ENCODE measurements at regions not wholly inside any gene's neighbourhood (a gene's known extent, or its start where the extent isn't known, plus 50 kb on each side); places are given as distances from the start of the nearest gene placed in this dataset.
A peak's percentile ranks its signal among the peaks of the same experiment; 100 is the strongest.
"Not testable (repeated sequence)": the region's sequence is repeated elsewhere in the genome, so short reads cannot be mapped to it uniquely, and the experiment has no call there.

- peak; percentile 69 for DNase-seq
These were observed 130.3 kb upstream of the BTN3A2 start for GRCh38 chr6:26234421-26235301.

DNA sequence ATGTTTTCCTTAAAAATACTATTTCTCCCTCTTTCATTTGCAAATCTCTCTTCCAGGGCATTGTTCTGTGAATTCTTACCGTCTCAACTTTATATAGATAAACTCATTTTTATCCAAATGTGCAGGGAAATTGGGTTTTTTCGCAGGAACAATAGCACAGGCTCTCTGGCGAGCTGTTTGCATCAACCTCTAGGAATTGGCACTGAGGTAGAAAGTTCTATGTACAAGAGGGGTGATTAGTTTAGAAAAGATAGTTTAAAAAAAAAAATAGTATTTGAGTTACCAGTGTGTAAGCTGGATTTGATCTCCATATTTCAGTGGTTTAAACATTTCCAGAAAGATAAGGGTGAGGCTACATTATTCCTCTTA lies 129.7 kb upstream of the BTN3A2 start:
- DNase-seq, result no peak

DNA sequence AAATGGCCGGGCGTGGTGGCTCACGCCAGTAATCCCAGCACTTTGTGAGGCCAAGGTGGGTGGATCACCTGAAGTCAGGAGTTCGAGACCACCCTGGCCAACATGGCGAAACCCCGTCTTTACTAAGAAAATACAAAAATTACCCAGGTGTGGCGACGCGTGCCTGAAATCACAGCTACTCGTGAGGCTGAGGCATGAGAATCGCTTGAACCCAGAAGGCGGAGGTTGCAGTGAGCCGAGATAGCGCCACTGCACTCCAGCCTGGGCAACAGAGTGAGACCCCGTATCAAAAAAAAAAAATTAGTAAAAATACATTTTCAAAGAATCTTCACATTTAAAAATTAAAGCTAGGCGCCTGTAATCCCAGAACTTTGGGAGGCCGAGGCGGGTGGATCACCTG lies 125.6 kb upstream of the BTN3A2 start:
- DNase-seq, result not testable (repeated sequence)

- DNase-seq, result peak; percentile 13
These were observed 124.6 kb upstream of the BTN3A2 start for GRCh38 chr6:26240157-26241032.

GRCh38 chr6:26241033-26241895 lies 123.7 kb upstream of the BTN3A2 start:
- DNase-seq, result no peak

DNA sequence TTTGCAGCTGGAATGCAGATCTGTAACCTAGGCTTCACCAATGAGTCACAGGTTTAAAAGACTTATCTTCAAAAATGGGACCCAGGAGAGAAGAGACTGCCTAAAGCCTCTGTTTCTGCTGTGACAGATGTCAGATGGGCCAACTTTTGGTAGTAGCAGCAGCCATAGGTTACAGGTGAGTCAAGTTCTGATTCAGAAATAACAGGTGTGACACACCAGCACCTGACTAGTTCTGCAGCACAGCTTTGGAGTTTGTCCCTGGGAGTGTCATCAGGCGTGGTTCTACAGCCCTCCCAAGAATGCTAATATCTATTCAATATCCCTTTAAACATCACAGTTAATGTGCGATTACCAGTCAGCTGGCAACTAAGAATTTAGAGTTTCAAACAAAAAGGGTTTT lies 121.9 kb upstream of the BTN3A2 start:
- DNase-seq, result no peak

DNA sequence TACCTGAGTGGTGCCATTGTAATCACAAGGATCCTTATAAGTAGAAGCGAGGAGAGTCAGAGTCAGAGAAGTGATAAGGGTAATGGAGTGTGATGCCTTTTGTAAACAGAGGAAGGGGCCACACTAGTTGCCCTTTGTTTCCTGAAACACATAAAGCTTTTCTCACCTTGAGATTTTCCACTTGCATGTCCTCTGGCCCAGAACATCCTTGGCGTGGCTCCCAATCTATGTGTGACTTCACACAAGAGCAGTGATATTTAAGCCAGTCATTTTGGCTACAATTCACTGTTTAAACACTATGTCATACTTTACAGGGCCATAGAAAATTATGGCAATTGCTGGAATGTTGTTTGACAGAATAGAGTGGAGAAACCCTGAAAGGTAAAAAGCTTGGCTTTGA lies 121.2 kb upstream of the BTN3A2 start:
- DNase-seq, result no peak

DNA sequence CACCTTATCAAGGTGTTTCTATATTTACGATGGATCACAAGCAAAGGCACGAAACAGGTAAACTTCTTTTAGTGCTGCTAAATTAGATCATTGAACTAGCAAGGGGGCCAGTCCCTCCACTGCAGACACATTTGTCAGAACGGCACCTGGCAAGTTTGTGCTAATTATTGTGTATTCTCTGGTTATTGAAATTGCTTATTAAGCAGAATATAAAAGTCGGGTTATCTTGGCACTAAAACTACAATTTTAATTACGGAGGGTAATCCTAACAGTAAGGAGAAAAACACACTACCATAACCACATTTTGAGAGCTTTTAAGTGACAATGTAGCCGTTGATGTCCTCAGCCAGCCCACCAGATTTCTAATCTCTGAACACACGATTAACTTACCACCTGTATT lies 118.9 kb upstream of the BTN3A2 start:
- DNase-seq, result no peak

- DNase-seq, result no peak
These were observed 118.4 kb upstream of the BTN3A2 start for GRCh38 chr6:26246553-26246952.

DNA sequence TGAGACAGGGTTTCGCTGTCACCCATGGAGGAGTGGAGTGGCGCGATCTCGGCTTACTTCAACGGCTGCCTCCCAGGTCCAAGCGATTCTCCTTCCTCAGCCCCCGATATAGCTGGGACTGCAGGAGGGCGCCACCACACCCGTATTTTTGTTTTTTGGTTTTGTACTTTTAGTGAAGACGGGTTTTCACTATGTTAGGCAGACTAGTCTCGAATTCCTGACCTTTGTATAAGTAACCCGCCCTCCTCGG lies 115.4 kb upstream of the BTN3A2 start:
- DNase-seq, result peak; percentile 59

GRCh38 chr6:26249957-26250697 lies 114.9 kb upstream of the BTN3A2 start:
- peak; percentile 84 for DNase-seq

DNA sequence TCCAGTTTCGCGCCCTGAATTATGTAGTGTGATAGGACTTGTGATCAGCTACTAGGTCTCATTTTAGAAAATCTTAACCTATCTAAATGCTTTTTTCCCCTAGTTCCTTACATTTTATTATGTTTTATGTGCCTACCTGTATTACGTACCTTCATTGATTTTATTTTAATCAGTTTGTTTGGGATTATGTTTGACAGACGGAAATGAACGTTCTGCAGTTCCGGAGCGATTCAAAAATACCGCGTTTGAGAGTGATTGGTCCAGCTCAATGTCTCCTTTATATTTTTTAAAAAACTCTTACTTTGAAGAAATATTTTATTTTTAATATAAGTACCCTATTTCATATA lies 114.3 kb upstream of the BTN3A2 start:
- DNase-seq, result no peak

DNA sequence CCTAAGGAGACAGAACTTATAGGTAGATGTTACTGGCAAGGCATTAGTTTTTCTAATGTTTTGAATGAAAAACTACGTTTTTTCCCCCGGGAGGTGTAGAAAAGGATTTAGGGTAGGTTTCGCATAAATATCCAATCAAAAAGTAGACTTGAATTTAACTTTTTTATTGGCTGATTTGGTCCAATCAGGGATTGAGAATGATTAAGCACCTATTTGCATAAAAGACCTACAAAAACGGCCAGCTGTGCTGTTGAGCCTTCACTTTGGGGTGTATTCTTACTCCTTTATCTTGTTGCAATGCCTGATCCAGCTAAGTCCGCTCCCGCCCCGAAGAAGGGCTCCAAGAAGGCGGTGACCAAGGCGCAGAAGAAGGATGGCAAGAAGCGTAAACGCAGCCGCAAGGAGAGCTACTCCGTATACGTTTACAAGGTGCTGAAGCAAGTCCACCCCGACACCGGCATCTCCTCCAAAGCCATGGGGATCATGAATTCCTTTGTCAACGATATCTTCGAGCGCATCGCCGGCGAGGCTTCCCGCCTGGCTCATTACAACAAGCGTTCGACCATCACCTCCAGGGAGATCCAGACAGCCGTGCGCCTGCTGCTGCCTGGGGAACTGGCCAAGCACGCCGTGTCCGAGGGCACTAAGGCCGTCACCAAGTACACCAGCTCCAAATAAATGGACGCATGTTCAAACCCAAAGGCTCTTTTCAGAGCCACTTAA lies 113.5 kb upstream of the BTN3A2 start:
- DNase-seq, result peak; percentile 86

DNA sequence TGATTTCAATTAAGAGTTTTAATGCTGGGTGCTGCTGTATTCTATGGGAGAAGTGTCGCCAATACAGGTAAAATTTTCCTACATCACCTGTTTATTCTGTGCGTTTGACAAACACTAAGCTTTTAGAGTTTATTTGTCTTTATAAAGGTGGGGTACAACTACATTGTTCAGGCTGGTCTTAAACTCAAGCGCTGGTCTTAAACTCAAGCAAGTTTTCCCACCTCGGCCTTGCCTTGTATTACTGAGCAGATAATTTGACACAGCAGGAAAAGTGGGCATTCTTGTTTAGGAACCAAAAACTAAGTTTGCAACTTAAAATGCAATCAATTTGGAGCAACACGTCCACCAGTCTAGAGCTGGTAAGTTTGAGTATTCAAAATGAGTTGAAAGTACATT lies 112.9 kb upstream of the BTN3A2 start:
- DNase-seq, result no peak

DNA sequence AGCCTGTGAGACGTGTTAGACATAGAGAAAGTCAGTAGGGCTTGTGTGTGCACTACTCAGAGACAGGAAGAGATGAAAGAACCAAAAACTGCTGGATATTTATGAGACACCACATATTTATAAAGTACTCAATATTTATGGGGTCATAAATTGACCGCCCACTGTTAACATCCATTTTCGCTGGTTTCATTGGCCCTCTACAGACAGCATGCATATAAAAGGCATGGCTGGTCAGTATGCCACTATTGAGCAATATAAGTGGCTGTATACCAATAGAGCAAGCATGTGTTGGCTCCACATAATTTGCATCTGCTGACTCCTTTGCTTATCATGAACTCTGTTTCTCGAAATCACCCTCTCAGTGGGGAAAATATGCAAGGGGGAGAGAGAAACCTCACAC lies 110.3 kb upstream of the BTN3A2 start:
- DNase-seq, result no peak

DNA sequence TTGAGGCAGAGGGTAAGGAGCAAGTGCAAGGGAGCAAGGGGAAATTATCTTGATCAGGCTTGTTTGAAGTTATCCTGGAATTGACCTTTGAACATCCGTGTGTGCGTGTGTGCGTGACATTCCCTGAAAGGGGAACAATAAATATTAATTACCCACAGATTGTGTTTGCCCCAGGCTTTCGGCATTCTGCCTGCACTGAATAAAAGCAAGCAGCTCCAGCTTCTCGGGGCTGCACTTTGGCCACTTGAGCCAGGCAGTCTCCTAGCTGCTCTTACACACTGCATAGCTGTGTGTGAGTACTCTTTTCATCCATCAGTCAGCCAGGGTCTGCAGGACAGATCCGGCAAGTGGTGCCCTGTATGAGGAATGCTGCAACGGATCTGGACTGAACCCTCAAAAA lies 107.7 kb upstream of the BTN3A2 start:
- DNase-seq, result no peak

- DNase-seq, result no peak
These were observed 106.6 kb upstream of the BTN3A2 start for GRCh38 chr6:26258212-26258977.

GRCh38 chr6:26260110-26260637 lies 104.8 kb upstream of the BTN3A2 start:
- DNase-seq, result no peak

DNA sequence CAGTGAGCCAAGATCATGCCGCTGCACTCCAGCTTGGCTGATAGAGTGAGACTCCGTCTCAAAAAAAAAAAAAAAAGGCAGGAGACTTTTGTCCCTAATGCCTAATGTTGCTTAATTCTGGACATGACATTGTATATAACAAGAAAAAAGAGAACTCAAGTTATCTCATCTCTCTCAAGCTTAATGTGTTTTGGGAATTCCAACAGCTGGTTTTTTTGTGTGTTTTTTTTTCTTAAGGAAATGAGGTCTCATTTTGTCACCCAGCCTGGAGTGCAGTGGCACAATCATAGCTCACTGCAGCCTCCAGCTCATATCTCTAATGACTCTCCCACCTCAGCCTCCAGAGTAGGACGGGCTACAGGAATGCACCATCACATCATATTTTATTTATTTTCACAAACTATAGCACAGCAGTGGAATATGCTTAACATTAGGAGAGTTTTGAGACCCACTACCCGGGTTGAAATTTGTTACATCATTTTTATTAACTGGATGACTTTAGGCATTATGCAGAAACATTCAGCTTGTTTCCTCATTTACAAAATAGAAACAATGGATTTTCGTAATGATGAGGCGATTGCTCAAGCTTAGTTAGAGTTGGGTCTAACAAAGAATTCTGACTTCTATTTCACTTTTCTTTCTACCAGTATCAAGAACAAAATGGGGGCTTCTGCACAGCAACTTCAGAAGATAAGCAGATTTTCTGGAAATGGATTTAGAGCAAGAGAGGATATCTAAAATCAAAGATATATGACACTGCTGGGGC lies 104.1 kb upstream of the BTN3A2 start:
- no peak for DNase-seq

- no peak for DNase-seq
These were observed 100.5 kb upstream of the BTN3A2 start for GRCh38 chr6:26264547-26264946.
